SJSA1 (cell line): ENCODE measurements at regions not wholly inside any gene's neighbourhood (a gene's known extent, or its start where the extent isn't known, plus 50 kb on each side); places are given as distances from the start of the nearest gene placed in this dataset.
"Not testable (repeated sequence)": the region's sequence is repeated elsewhere in the genome, so short reads cannot be mapped to it uniquely, and the experiment has no call there.

ENCODE experiments used
- DNase-seq, 2 experiments: peaks; one replicate each; pipeline ENCODE4 v3.0.0-alpha.2; 2015 to 2020; ENCODE audit warnings: low spot score in 2 of 2, low read depth in 1 of 2
- H3K27ac ChIP-seq: fragments of 250-450 bp; sonication (Bioruptor Pico); 2 replicates; pipeline ENCODE4 v1.5.1; 2020; ENCODE audit warnings: mild to moderate bottlenecking, moderate library complexity
- H3K27me3 ChIP-seq: fragments of 250-450 bp; sonication (Bioruptor Pico); replicated peaks from 2 replicates; pipeline ENCODE4 v1.5.1; 2020; ENCODE audit warnings: mild to moderate bottlenecking, moderate library complexity
- H3K36me3 ChIP-seq: fragments of 250-450 bp; sonication (Bioruptor Pico); 2 replicates; pipeline ENCODE4 v1.5.1; 2020; ENCODE audit warnings: mild to moderate bottlenecking
- H3K4me1 ChIP-seq: fragments of 250-450 bp; sonication (Bioruptor Pico); replicated peaks from 2 replicates; pipeline ENCODE4 v1.6.1; 2021; ENCODE audit warnings: mild to moderate bottlenecking
- H3K4me3 ChIP-seq: fragments of 250-450 bp; sonication (Bioruptor Pico); 2 replicates; pipeline ENCODE4 v1.5.1; 2020; ENCODE audit warnings: mild to moderate bottlenecking
- H3K9me3 ChIP-seq: fragments of 250-450 bp; sonication (Bioruptor Pico); replicated peaks from 2 replicates; pipeline ENCODE4 v1.5.1; 2020; ENCODE audit warnings: mild to moderate bottlenecking

GRCh38 chr11:103806130-103806895 lies 230.1 kb upstream of the DDI1 start:
- DNase-seq = peak in 1 of 2 experiments; percentile 31
- no peak overlapping the region for H3K4me3 ChIP-seq
- no peaks in the 10 kb centered on the region for H3K9me3 ChIP-seq
- no peaks in the 10 kb centered on the region for H3K27me3 ChIP-seq
- H3K36me3 ChIP-seq = no peaks in the 10 kb centered on the region
- H3K27ac ChIP-seq = no peak overlapping the region
- peaks cover 11% of the 10 kb centered on the region; the same call in 1 of the 2 replicates for H3K4me1 ChIP-seq

DNA sequence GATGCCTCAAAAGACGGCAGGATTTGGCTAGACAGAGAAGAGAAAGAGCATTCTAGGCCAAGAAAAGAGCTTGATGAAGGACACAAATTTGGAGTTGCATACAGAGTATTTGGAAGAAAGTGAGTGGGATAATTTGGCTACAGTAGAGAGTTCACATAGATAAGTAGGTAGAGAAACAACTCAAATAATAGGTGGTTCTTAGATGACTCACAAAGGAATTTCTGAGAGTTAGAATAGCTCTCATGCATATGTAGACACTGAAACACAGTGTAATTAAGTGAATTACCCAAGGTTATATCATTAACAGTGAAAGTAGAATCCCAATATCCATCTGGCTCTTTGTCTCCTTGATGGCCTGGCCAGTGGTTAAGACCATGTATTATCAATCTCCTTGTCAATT lies 228.6 kb upstream of the DDI1 start:
- Histone ChIP-seq H3K27ac (no peak overlapping the region), H3K4me3 (no peak overlapping the region), H3K36me3 (no peaks in the 10 kb centered on the region), H3K9me3 (no peaks in the 10 kb centered on the region), H3K4me1 (peaks cover 11% of the 10 kb centered on the region; the same call in 1 of the 2 replicates), H3K27me3 (no peaks in the 10 kb centered on the region)
- DNase-seq = no peak

DNA sequence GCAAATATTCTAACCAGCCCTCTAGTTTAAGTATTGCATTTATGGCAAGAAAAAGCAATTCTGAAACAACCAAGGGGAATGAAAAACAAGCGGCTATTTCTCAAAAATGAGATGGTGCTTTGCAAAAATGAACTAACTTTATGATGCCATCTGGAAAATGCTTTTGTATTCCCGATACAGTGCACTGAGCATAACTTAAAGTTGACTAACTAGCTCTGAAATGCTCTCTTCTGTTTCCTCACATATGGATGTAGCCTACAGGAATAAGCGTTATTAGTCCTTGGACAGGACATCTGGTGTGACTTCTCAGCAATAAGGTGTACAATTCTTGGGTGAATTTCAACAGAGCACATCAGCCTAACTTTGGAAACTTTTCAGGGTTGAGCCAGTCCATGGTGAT lies 228.2 kb upstream of the DDI1 start:
- peaks cover 11% of the 10 kb centered on the region; the same call in 1 of the 2 replicates for H3K4me1 ChIP-seq
- H3K36me3 ChIP-seq = no peaks in the 10 kb centered on the region
- no peak overlapping the region for H3K27ac ChIP-seq
- H3K9me3 ChIP-seq = no peaks in the 10 kb centered on the region
- H3K4me3 ChIP-seq = no peak overlapping the region
- no peak for DNase-seq
- no peaks in the 10 kb centered on the region for H3K27me3 ChIP-seq

- H3K9me3 ChIP-seq = no peaks in the 10 kb centered on the region
- H3K4me1 ChIP-seq = no peaks in the 10 kb centered on the region
- no peak for DNase-seq
- H3K36me3 ChIP-seq = no peaks in the 10 kb centered on the region
- no peak overlapping the region for H3K27ac ChIP-seq
- no peak overlapping the region for H3K4me3 ChIP-seq
- no peaks in the 10 kb centered on the region for H3K27me3 ChIP-seq
Observed at GRCh38 chr11:103811870-103812455, 224.5 kb upstream of the DDI1 start.

- H3K4me1 ChIP-seq = no peaks in the 10 kb centered on the region
- H3K36me3 ChIP-seq = no peaks in the 10 kb centered on the region
- no peak overlapping the region for H3K27ac ChIP-seq
- no peak for DNase-seq
- no peak overlapping the region for H3K4me3 ChIP-seq
- H3K27me3 ChIP-seq = no peaks in the 10 kb centered on the region
- H3K9me3 ChIP-seq = no peaks in the 10 kb centered on the region
Observed at GRCh38 chr11:103812680-103813079, 223.8 kb upstream of the DDI1 start.

DNA sequence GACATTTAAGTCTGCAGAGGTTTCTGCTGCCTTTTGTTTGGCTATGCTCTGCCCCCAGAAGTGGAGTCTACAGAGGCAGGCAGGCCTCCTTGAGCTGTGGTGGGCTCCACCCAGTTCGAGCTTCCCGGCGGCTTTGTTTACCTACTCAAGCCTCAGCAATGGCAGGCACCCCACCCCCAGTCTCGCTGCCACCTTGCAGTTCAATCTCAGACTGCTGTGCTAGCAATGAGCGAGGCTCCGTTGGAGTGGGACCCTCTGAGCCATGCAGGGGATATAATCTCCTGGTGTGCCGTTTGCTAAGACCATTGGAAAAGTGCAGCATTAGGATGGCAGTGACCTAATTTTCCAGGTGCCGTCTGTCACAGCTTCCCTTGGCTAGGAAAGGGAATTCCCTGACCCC lies 216.1 kb upstream of the DDI1 start:
- H3K9me3 ChIP-seq, H3K27ac ChIP-seq, H3K36me3 ChIP-seq, DNase-seq, H3K4me1 ChIP-seq, H3K27me3 ChIP-seq, H3K4me3 ChIP-seq: not testable (repeated sequence)

GRCh38 chr11:103824116-103824515 lies 212.3 kb upstream of the DDI1 start:
- DNase-seq = no peak
- Histone ChIP-seq H3K4me1 (no peaks in the 10 kb centered on the region), H3K4me3 (no peak overlapping the region), H3K36me3 (no peaks in the 10 kb centered on the region), H3K9me3 (no peaks in the 10 kb centered on the region), H3K27ac (no peak overlapping the region), H3K27me3 (no peaks in the 10 kb centered on the region)

DNA sequence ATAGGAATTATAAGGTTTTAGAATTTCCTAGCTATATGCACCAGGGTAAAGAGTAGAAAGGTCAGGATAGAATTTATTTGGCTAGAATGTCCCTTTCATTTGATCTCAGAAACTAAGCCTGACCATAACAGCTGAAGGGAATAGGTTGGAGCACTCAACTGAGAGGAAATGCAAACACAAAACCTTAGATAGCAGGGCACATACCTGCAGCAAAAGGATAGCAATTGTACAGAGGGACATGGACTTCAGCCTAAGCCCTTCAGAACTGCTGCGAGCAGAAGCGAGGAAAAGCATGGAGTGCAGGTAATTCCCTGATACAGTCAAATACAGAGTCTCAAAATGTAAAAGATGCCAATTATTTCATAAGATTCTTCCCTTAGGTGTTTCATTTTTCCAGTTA lies 211.0 kb upstream of the DDI1 start:
- no peak overlapping the region for H3K27ac ChIP-seq
- no peak for DNase-seq
- H3K9me3 ChIP-seq = no peaks in the 10 kb centered on the region
- H3K27me3 ChIP-seq = no peaks in the 10 kb centered on the region
- H3K36me3 ChIP-seq = no peaks in the 10 kb centered on the region
- H3K4me3 ChIP-seq = no peak overlapping the region
- H3K4me1 ChIP-seq = no peaks in the 10 kb centered on the region

DNA sequence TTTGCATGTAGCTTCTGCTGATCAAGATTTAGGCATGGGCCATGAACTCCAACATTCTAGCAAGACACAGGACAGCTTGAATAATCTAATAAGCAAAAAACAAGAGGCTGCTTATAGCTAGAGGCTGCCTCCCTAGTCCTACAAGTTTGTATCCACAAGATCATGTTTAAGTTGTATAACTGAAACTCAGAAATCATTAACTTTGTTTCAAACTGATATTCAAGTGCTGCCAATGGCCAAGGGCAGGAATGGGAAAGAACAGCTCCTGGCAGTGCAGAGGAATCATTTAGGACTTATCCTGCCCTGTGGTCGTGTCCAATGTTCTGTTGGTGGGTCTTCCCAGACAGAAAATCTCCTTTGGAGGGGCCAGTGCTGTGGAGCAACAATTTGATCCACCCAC lies 209.6 kb upstream of the DDI1 start:
- DNase-seq = no peak
- Histone ChIP-seq H3K36me3 (no peaks in the 10 kb centered on the region), H3K4me1 (no peaks in the 10 kb centered on the region), H3K27me3 (no peaks in the 10 kb centered on the region), H3K27ac (no peak overlapping the region), H3K4me3 (no peak overlapping the region), H3K9me3 (no peaks in the 10 kb centered on the region)

GRCh38 chr11:103829596-103829995 lies 206.8 kb upstream of the DDI1 start:
- Histone ChIP-seq H3K27ac (no peak overlapping the region), H3K4me1 (no peaks in the 10 kb centered on the region), H3K36me3 (no peaks in the 10 kb centered on the region)

DNA sequence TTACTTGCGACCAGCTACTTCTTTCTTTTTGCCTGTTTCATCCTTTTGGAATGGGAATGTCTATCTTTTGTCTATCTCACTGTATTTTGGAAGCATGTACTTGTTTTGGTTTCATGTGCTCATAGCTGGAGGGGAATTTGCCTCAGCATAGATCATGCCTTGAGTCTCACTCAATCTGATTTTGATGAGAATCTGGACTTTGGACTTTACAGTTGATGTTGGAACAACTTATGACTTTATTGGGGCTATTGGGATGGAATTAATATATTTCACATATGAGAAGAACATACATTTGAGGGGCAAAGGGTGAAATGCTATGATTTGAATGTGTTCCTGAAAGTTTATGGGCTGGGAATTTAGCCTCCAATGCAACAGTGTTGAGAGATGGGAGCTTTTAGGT lies 206.2 kb upstream of the DDI1 start:
- DNase-seq = no peak
- H3K9me3 ChIP-seq = no peaks in the 10 kb centered on the region
- H3K27me3 ChIP-seq = no peaks in the 10 kb centered on the region
- no peak overlapping the region for H3K27ac ChIP-seq
- H3K36me3 ChIP-seq = no peaks in the 10 kb centered on the region
- H3K4me3 ChIP-seq = no peak overlapping the region
- H3K4me1 ChIP-seq = no peaks in the 10 kb centered on the region

More at GRCh38 chr11:103829596-103829995, 206.8 kb upstream of the DDI1 start:
- Histone ChIP-seq H3K27me3 (no peaks in the 10 kb centered on the region), H3K4me3 (no peak overlapping the region), H3K9me3 (no peaks in the 10 kb centered on the region)
- no peak for DNase-seq

- no peaks in the 10 kb centered on the region for H3K36me3 ChIP-seq
- H3K27ac ChIP-seq = no peak overlapping the region
- H3K9me3 ChIP-seq = no peaks in the 10 kb centered on the region
- no peak overlapping the region for H3K4me3 ChIP-seq
- no peak for DNase-seq
- H3K4me1 ChIP-seq = no peaks in the 10 kb centered on the region
- no peaks in the 10 kb centered on the region for H3K27me3 ChIP-seq
Observed at GRCh38 chr11:103832762-103833161, 203.7 kb upstream of the DDI1 start.

DNA sequence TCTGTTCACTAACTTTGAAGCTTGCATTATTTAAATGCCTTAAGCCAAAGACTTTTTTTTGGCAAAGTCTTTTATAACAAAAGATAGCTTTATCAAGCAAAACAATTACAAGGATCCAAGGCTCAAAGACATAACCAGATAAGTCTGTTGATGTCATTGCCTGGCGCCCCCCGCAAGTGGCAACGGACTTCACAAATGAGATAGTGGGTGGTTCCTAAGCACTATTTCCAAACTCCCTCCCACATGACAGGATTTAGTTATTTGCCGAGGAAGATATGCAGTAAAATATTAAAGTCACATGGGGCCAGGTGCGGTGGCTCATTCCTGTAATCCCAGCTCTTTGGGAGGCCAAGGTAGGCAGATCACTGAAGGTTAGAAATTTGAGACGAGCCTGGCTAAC lies 194.2 kb upstream of the DDI1 start:
- no peaks in the 10 kb centered on the region for H3K27me3 ChIP-seq
- no peak for DNase-seq
- no peaks in the 10 kb centered on the region for H3K9me3 ChIP-seq

DNA sequence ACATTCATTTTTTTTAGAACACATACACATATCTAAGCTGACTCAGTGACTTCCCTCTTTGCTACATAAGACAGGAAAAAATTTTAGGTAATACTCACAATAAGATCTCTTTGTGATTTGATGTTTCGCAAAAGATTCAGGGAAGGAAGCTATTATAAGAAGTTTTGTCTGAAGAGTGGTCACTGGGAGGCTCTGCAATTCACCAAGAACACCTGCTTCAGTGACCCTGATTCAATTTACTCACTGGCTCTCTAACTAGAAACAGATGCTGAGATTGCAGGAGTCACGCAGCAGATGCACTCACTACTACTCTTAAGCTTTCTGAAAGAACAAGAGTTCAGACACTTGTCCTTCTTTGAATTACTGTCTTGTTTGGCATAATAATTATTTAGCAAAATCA lies 193.6 kb upstream of the DDI1 start:
- no peak overlapping the region for H3K4me3 ChIP-seq
- H3K27me3 ChIP-seq = no peaks in the 10 kb centered on the region
- H3K9me3 ChIP-seq = no peaks in the 10 kb centered on the region
- H3K36me3 ChIP-seq = no peaks in the 10 kb centered on the region
- H3K4me1 ChIP-seq = no peaks in the 10 kb centered on the region
- no peak overlapping the region for H3K27ac ChIP-seq
- no peak for DNase-seq

More for the DNA sequence above, 194.2 kb upstream of the DDI1 start:
- H3K36me3 ChIP-seq = no peaks in the 10 kb centered on the region
- H3K4me1 ChIP-seq = no peaks in the 10 kb centered on the region
- no peak overlapping the region for H3K4me3 ChIP-seq
- H3K27ac ChIP-seq = no peak overlapping the region
